ENCODE measurements at regions not wholly inside any gene's neighbourhood (a gene's known extent, or its start where the extent isn't known, plus 50 kb on each side); places are given as distances from the start of the nearest gene placed in this dataset.

- DNase-seq = no peak
Measured at GRCh38 chr3:72338082-72338941, 509.9 kb downstream of the SHQ1 start.

GRCh38 chr3:72337480-72337855, 510.8 kb downstream of the SHQ1 start:
- DNase-seq = no peak

DNA sequence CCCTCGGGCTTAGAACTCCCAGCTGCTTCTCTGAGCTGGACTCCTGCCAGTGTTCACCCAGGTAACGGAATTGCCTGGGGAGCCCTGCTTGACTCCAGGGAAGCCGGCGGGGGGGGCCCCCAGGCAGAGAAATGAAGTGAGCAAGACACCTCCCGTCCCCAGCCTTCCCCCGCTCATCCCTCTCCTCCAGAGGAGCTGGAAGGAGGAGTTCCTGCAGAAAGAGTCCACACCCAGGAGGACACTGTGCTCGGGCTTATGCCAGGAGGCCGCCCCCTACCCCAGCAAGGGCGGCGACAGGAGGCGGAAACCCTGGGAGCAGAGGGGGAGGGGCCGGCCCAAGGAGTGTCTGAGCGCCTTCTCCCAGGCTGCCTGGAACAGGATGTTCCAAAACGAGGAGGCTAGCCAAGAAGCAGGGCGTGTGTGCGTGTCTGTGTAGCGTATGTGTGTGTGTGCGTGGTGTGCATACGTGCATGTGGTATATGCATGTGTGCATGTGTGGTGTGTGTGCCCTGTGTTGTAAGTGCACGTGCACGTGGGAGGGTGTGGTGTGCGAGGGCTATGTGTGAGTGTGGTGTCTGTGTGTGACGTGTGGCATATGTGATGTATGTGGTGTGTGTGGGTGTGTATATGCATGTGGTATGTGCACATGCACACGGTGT, 511.3 kb downstream of the SHQ1 start:
- peak; percentile 46 for DNase-seq

DNA sequence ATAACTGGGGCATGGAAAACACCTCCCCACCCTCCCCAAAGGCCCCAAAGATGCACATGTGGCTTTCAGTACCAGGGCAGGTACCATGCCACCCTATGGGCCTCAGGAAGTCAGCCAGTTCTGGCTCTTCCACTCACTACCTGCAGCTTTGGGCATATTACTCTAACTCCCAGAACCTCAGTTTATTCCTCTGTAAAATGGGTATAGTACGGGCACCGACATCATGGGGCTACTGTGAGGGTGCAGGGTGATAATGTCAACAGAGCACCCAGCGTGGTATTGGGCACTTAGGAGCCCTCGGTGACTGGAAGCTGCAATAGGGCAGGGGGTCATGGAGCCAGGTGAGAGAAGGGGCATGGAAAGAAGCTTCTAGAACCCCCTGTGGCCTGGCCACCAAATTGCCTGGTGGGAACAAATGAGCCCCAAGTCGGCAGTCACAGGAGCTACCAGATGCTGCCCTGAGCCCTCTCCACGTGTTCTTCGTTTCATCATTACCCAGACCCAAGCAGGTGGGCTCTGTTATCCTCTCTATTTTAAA, 512.1 kb downstream of the SHQ1 start:
- DNase-seq = no peak

GRCh38 chr3:72335458-72336095, 512.7 kb downstream of the SHQ1 start:
- DNase-seq = no peak

DNA sequence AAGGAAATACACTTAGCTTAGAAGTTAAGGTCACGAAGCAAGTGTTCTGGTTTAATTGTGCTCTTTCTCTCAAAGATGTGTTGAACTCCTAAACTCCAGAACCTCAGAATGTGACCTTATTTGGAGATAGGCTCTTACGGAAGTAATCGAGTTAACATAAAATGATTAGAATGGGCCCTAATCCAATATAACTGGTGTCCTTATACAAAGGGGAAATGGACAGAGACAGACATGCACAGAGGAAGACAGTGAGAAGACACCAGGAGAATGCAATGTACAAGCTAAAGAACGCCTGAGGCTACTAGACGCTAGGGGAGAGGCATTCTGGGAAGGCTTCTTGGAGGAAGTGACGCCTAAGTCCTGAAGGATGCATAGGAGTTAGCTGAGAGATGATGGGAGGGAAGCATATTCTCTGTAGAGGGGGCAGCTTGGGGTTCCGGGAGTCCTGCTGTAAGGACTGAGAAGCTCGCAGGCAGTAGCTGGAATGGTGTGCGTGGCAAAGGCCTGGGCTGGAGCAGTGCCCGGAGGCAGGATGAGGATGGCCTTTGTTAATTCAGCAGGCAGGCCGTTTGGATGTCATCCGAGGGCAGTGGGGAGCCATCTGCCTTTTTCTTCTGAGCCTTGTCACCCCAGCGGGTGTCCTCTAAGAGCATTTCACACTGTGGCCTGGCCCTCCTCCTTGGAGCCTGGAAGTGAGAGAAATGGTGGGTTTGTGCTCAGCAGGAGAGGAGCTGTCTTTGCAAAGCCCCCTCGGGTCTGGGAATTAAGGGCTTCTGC, 513.4 kb downstream of the SHQ1 start:
- DNase-seq = peak; percentile 3

DNA sequence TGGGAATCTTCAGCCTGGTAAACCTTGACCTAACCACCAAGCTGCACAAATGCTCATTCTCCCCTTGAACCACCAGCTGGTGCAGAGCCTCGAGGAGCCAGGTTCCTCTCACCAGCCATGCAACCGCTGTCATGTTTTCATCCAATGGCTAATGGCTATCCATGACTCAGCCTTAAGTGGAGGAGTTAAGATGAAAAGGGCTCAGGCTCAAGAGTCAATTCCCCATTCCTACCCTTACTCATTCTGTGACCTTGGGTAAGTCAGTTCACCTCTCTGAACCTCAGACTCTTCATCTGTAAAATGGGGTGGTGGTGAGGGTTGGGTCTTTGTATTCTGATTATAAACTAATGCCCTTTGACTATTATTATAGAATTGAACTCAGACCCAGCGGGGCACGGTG, 515.6 kb downstream of the SHQ1 start:
- DNase-seq = no peak

DNA sequence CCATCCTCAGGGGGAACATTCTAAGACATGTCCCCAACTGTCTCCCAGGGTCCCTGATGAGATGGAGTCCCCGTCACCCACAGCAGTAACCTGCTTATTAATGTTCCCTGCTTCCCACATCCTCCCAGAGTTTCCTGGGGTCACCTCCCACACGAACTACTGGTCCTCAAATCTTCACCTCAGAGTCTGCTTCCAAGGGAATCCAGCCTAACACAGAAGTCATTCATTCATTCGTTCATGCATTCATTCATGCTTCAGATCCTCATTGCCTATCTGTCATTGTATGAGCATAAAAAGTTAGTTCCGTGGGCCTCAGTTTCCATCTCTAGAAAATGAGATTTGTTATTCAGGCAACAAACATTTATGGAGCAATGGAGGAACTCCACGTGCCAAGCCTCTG, 516.2 kb downstream of the SHQ1 start:
- no peak for DNase-seq

DNA sequence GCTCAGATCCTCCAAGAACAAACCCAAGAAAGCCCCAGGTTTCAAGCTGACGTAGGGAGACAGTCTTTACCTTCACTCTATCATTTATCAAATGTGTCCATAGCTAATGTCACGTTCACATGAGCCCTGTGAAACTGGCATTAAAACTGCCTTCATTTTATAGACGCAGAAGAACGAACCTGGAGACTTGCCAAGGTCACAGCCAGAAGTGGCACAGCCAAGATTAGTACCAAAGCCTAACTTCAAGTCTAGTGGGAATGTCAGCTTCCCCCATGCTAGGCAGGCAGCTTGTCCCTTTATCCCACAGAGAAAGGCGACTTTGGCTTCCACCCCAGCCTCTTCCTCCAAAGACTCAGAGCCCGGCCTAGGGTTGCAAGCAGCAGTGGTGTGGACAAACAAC, 517.2 kb downstream of the SHQ1 start:
- no peak for DNase-seq

DNA sequence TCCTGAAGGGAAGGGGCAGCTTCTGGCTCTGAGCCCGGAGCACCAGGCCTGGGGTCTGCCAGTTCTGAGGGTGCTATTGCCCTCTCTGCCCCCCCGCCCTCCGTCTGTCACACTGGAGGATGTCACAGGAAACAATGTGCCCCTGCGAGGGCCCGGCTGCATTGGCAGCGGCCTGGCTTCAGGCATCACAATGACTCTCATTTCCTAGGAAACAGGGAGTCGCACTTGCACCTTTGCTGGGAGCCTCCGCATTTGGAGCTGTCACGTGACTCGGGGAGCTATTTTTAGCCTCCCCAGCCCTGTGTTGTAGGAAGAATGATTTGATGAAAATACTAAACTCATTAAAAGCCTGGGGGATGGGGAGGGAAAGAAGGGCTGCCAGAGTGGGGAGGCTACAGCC, 518.9 kb downstream of the SHQ1 start:
- peak; percentile 61 for DNase-seq

DNA sequence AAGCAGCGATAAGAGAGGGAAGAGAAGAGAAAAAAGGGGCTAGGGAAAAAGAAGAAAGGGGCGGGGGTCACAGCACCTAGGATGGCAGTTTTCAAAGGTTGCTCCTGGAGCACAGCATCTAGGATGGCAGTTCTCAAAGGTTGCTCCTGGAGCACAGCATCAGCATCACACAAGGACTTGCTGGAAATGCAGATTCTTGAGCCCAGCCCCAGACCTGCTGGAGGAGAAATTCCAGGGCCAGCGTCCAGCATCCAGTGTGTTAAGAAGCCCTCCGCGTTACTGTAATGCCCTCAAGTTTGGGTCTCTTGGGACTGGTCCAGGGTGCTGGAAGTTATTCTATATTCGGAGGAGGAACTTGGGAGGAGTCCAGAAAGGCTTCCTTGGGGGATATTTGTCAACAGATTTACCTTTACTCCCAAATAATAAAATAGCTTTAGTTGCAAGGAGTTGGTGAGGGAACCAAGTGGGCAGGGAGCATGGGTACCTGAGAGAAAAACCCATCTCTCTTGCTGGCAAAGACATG, 519.4 kb downstream of the SHQ1 start:
- no peak for DNase-seq

DNA sequence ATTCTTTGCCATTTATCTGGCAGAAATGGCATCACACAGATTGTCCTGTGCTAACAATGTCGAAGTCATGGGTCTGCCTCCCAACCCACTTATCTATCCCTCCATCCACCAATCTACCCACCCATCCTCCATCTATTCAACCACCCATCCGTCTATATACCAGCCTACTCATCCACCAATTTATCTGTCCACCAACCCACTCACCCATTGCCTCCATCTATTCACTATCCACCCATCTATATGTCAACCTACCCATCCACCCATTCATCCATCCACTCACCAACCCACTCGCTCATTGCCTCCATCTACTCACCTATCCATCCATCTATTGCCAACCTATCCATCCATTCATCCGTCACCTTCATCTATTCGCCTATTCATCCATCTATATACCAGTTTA, 521.2 kb downstream of the SHQ1 start:
- DNase-seq = no peak

- no peak for DNase-seq
Measured at GRCh38 chr3:72324253-72324811, 523.9 kb downstream of the SHQ1 start.

GRCh38 chr3:72323773-72324172, 524.5 kb downstream of the SHQ1 start:
- no peak for DNase-seq

- DNase-seq = no peak
Measured at GRCh38 chr3:72322264-72322976, 525.8 kb downstream of the SHQ1 start.

DNA sequence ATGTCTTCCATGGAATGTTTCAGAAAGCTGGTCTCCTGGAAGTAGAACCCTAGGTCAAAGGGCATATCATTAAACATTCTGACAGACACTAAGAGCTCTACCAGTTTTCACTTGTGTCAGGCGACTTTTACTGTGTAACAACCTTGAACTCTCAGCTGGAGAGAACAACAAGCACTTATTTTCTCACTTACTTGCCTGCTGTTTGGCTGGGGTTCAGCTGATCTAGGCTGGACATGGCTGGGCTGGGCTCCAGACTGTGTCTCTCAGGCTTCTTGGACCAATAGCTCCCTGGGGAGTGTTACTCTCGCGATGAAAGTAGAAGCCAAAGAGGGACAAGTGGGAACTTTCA, 527.3 kb downstream of the SHQ1 start:
- no peak for DNase-seq

DNA sequence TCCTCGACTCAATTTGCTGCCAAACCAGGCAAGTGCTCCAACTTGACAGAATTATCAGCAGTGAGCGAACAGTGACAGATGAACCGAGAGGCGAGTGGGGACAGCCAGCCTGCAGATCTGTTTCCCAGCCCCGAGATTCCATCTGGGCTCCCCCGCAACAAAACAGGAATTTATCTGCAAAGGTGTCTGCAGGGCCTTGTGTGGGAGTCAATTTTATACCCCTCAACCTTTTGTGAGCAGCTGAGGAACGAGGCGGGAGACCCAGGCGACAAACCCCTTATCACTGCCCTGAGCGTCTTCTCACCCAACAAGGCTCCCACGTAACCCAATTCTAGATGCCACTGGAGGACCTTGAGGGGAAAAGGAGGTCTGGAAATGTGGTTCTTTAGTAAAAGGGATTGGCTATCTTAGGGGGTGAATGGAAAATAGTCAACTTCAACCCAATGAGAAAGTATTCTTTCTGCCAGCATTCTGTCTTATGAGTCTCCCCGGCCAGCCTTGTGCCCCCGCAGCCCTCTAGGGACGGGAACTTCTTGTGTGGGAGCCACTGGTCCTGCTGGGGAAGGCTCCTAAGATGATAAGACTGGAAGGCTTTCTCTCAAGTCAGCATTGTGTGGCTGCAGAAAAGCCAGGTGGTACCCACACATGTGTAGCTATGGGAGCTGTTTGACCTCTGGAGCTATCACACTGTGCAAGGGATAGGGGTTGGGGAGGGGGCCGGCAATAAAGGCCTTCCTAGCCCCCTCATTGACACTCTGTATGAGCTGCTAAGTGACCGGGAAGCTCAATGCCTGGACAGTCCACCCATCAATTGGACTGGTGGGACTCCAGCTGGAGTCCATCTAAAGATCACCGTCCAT, 527.9 kb downstream of the SHQ1 start:
- no peak for DNase-seq

DNA sequence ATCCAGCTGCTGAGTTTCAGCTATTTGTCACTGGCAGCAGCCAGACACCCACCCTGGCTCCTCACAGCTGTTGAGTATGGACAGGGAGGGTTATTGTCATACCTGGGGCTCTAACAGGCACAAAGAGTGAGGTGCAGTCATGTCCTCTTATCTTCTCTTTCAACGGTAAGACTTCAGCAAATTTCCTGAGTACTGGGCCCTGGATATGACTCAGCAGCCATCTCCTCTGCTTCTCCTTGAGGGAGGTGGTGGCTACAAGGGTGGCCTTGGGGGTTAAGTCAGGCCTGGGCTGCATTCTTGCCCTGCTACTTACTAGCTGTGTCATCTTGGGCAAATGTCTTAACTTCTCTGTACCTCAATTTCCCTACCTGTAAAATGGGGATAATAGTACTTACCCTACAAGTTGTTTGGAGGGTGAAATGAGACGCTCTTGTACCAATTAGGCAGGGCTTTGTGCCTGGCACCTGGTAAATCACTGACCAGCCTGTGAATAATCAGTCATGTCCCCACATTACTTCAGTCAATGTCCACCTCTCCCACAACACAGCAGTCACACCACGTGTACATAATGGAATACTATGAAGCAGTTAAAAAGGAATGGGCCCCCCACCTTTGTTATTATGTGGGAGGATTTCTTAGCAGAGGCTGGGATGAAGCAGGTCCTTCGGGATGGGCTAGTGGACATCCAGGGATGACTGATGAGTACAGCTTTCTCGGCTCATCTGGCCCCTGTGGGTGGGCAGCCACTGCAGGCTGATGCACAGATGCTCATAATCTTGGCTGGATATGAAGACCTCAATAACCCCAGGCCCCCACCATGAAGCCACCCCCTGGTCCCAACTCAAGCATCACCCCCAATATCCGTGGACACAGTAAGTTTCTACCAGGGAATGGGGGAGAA, 528.8 kb downstream of the SHQ1 start:
- DNase-seq = no peak

- peak; percentile 47 for DNase-seq
Measured at GRCh38 chr3:72318504-72319193, 529.6 kb downstream of the SHQ1 start.

All from SHP77 treated with DMSO at 0.1 percent for 48 hours (cell line).